Stomach (tissue), 8 donors: ENCODE measurements at regions not wholly inside any gene's neighbourhood (a gene's known extent, or its start where the extent isn't known, plus 50 kb on each side); places are given as distances from the start of the nearest gene placed in this dataset.
A peak's percentile ranks its signal among the peaks of the same experiment; 100 is the strongest.

Experiments
- DNase-seq, 2 donors: peaks; one replicate each; pipeline versions ENCODE4 v3.0.0 to v3.0.0-alpha.2; 2013 to 2019
- H3K27ac ChIP-seq, 5 donors: fragments of 200-600 bp in 4 of 5; sonication (generic) in 4 of 5; one replicate each; pipeline ENCODE4 v1.5.1; 2013 to 2019; ENCODE audit warnings: mild to moderate bottlenecking in 1 of 5, moderate library complexity in 1 of 5
- H3K27me3 ChIP-seq, 3 donors: fragments of 200-600 bp; sonication (generic); one replicate each; pipeline ENCODE4 v1.5.1; 2017 to 2019; ENCODE audit warnings: mixed run types in 1 of 3
- H3K36me3 ChIP-seq, 4 donors: fragments of 200-600 bp; sonication (generic); 1 replicate in 3 of 4; 2 replicates in 1 of 4; pipeline ENCODE4 v1.5.1; 2016 to 2019
- H3K4me1 ChIP-seq, 4 donors: fragments of 200-600 bp; sonication (generic); one replicate each; pipeline ENCODE4 v1.5.1; 2016 to 2019
- H3K4me3 ChIP-seq, 4 donors: fragments of 200-600 bp; sonication (generic) in 3 of 4; one replicate each; pipeline ENCODE4 v1.5.1; 2016 to 2019; ENCODE audit warnings: mild to moderate bottlenecking in 1 of 4
- H3K9me3 ChIP-seq, 4 donors: fragments of 200-600 bp; sonication (generic); one replicate each; pipeline ENCODE4 v1.5.1; 2016 to 2019
- CTCF ChIP-seq, 7 experiments: fragments of 450-650 bp in 4 of 7; fragments of 200-600 bp in 3 of 7; sonication (generic) in 3 of 7; IDR thresholded peaks; one replicate each; pipeline ENCODE4 v1.5.1; 2016 to 2019; ENCODE audit warnings: antibody characterized with exemption in 7 of 7, control low read depth in 2 of 7, mild to moderate bottlenecking in 1 of 7
- EP300 ChIP-seq: sonication (generic); formaldehyde crosslinking; IDR thresholded peaks from one replicate; pipeline ENCODE4 v1.6.1; 2017; ENCODE audit warnings: antibody characterized with exemption
- POLR2A ChIP-seq, 4 donors: fragments of 450-650 bp; IDR thresholded peaks; one replicate each; pipeline ENCODE4 v1.6.1; 2016; ENCODE audit warnings: antibody characterized with exemption in 4 of 4, control low read depth in 2 of 4, mild to moderate bottlenecking in 1 of 4, moderate library complexity in 1 of 4
- POLR2AphosphoS5 ChIP-seq, 3 donors: sonication (generic); formaldehyde crosslinking; IDR thresholded peaks; one replicate each; pipeline ENCODE4 v1.6.1; 2016; ENCODE audit warnings: antibody characterized with exemption in 3 of 3
- WGBS, 5 donors: extraction: QIAGEN DNeasy Blood & Tissue Kit in 3 of 5; methylation state at CpG; one replicate each; pipeline versions ENCODE4 v1.1.5 to v1.1.7; 2013 to 2018; 5-methylcytosine and 5-hydroxymethylcytosine counted together
- intact Hi-C: fragments of 100-400 bp; cut with DNase I; formaldehyde crosslinking; loops from one replicate; pipeline ENCODE4 v1.15.1; 2023; ENCODE audit warnings: low total_unique reads
- donor health status: healthy with polysubstance abuse.
- donor health status: Bipolar disorder and iron deficiency.
- donor health status: healthy.

DNA sequence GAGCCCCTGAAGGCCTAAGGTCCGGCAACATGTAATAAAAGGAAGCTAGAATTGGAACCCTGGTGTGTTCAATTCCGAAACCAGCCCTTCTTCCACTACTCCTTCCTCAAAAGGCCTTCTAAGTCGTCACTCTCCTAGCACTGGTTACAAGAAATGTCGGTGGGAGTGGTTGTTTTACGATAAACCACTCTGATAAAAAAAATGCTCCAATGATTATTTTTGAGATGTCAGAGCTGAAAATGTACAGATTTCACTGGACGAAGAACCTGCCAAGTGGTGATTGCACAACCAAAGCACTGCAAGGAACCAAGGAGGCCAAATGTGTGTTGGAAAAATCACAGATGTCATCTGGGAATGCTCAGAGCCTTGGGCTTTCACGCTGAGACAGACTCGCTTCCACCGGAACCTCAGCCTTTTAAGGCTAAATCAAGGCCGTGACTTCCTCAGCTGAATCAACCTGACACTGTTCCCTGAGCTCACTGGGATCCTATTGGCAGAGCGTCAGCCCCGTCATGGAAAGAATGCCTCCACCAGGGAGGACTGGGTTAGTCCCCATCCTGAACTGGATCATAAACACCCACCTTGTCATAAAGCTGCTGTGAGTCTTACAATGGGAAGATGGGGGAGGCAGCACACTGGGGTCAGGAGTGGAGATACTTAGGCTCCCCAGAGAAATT, 108.1 kb upstream of the THBS1 start:
- intact Hi-C loops: no loop called here
- Histone ChIP-seq H3K9me3 (no peaks in the 10 kb centered on the region), H3K4me1 (peaks cover 0 to 18% (median 9%) of the 10 kb centered on the region in 4 donors), H3K27me3 (no peaks in the 10 kb centered on the region), H3K4me3 (no peak overlapping the region), H3K36me3 (no peaks in the 10 kb centered on the region), H3K27ac (peak overlapping the region; percentile 75 to 91 (median 83))
- TF ChIP-seq EP300 (peak; percentile 98), POLR2A (IDR thresholded peaks at IDR 0.05) (no peak), POLR2AphosphoS5 (IDR thresholded peaks at IDR 0.05) (peak; percentile 94 to 97 (median 97)), CTCF (IDR thresholded peaks at IDR 0.05) (no peak)
- peak; percentile 58 to 96 for DNase-seq
- WGBS, 5 donors: 53 to 77% (median 74%) methylated on average over 9 to 12 of the region's 12 CpGs

DNA sequence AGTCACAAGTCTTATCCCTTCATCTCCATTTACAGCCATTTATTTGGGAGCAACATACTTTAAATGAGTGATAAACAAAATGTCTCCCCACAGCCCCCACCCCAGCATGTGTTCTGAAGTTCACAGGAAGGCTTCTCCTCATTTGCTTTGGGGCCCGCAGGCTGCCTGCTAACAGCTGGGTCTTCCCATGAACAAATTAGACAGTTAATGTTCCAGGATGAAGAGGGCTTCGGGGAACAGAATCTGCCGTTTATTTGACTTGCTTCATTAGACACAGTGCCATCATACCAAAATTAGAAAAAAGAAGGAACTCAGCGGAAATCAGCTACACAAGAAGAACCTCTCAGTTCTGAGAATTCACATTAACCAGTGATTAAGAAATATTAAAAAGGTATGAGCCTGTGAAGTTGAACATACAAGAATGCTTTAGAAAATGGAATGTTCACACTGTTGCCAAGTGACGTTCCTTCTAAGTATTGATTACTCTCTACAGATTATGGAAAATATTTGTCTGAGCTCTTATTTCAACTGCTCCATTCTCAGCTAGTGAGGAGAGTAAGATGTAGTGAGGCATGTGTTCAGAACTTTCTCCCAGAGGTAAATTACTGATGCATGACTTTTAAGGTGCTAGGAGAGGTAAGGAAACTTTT, 107.5 kb upstream of the THBS1 start:
- Histone ChIP-seq H3K36me3 (no peaks in the 10 kb centered on the region), H3K27me3 (no peaks in the 10 kb centered on the region), H3K4me3 (no peak overlapping the region), H3K9me3 (no peaks in the 10 kb centered on the region), H3K27ac (peak overlapping the region; percentile 75 to 91 (median 83)), H3K4me1 (peaks cover 0 to 18% (median 9%) of the 10 kb centered on the region in 4 donors)
- no peak for DNase-seq
- WGBS, 5 donors: 70 to 81% (median 75%) methylated on average over 5 of the region's 5 CpGs
- intact Hi-C loops: no loop called here
- no peak for TF ChIP-seq POLR2A (IDR thresholded peaks at IDR 0.05)
- TF ChIP-seq CTCF (IDR thresholded peaks at IDR 0.05): no peak
- no peak for TF ChIP-seq EP300
- no peak for TF ChIP-seq POLR2AphosphoS5 (IDR thresholded peaks at IDR 0.05)

- intact Hi-C loops: no loop called here
- Histone ChIP-seq H3K4me3 (no peak overlapping the region), H3K4me1 (peaks cover 0 to 25% (median 13%) of the 10 kb centered on the region in 4 donors), H3K27me3 (no peaks in the 10 kb centered on the region), H3K36me3 (no peaks in the 10 kb centered on the region), H3K9me3 (no peaks in the 10 kb centered on the region), H3K27ac (peak overlapping the region in 4 of 5 donors; percentile 75 to 91 (median 86))
- 86 to 97% (median 90%) methylated on average over 3 of the region's 3 CpGs for WGBS, 5 donors
- DNase-seq: no peak
- no peak for TF ChIP-seq POLR2A (IDR thresholded peaks at IDR 0.05)
- TF ChIP-seq CTCF (IDR thresholded peaks at IDR 0.05): no peak
- no peak for TF ChIP-seq EP300
- no peak for TF ChIP-seq POLR2AphosphoS5 (IDR thresholded peaks at IDR 0.05)
Measured at GRCh38 chr15:39474657-39475056, 106.2 kb upstream of the THBS1 start.

- 22 to 37% (median 27%) methylated on average over 3 of the region's 3 CpGs for WGBS, 5 donors
- no peaks in the 10 kb centered on the region for H3K27me3 ChIP-seq
- H3K27ac ChIP-seq: no peak overlapping the region
- H3K9me3 ChIP-seq: no peaks in the 10 kb centered on the region
- H3K4me3 ChIP-seq: no peak overlapping the region
- H3K36me3 ChIP-seq: no peaks in the 10 kb centered on the region
- intact Hi-C loops: no loop called here
- H3K4me1 ChIP-seq: peaks cover 0 to 11% (median 5%) of the 10 kb centered on the region in 4 donors
- no peak for DNase-seq
- TF ChIP-seq POLR2AphosphoS5 (IDR thresholded peaks at IDR 0.05) (no peak), EP300 (no peak), CTCF (IDR thresholded peaks at IDR 0.05) (no peak), POLR2A (IDR thresholded peaks at IDR 0.05) (no peak)
Measured at GRCh38 chr15:39478996-39479395, 101.9 kb upstream of the THBS1 start.
